ENCODE measurements at regions not wholly inside any gene's neighbourhood (a gene's known extent, or its start where the extent isn't known, plus 50 kb on each side); places are given as distances from the start of the nearest gene placed in this dataset.

- TF ChIP-seq EZH2 (IDR thresholded peaks at IDR 0.05; ENCODE audit: low read length, missing control alignments) (no peak), CTCF (conservative IDR thresholded peaks at IDR 0.05 in 1 of 2, IDR thresholded peaks at IDR 0.05 in 1 of 2; ENCODE audit: low read depth in 1 of 2, low read length in 2 of 2) (no peak)
Measured at GRCh38 chr12:105852951-105853350, 285.8 kb downstream of the NUAK1 start.

Measured in fibroblast of lung (primary cell).